Thyroid gland (tissue), 4 donors: ENCODE measurements at regions not wholly inside any gene's neighbourhood (a gene's known extent, or its start where the extent isn't known, plus 50 kb on each side); places are given as distances from the start of the nearest gene placed in this dataset.

ENCODE experiments used
- DNase-seq, 2 donors: peaks; one replicate each; pipeline ENCODE4 v3.0.0-alpha.2; 2019
- H3K27ac ChIP-seq, 3 donors: fragments of 200-600 bp; sonication (generic); 1 replicate in 2 of 3; 2 replicates in 1 of 3; pipeline ENCODE4 v1.5.1; 2016 to 2019; ENCODE audit warnings: mild to moderate bottlenecking in 1 of 3, moderate library complexity in 1 of 3
- H3K27me3 ChIP-seq: fragments of 200-600 bp; sonication (generic); one replicate; pipeline ENCODE4 v1.5.1; 2019
- H3K36me3 ChIP-seq, 2 donors: fragments of 200-600 bp; sonication (generic); one replicate each; pipeline ENCODE4 v1.5.1; 2016 to 2019
- H3K4me1 ChIP-seq, 2 donors: fragments of 200-600 bp; sonication (generic); one replicate each; pipeline ENCODE4 v1.5.1; 2017 to 2019
- H3K4me3 ChIP-seq, 3 donors: fragments of 200-600 bp; sonication (generic); replicated peaks in 1 of 3; 1 replicate in 2 of 3; 2 replicates in 1 of 3; pipeline ENCODE4 v1.5.1; 2016; ENCODE audit warnings: mild to moderate bottlenecking in 1 of 3
- H3K9me3 ChIP-seq: fragments of 200-600 bp; sonication (generic); one replicate; pipeline ENCODE4 v1.5.1; 2017
- POLR2A ChIP-seq, 2 donors: fragments of 450-650 bp; IDR thresholded peaks; one replicate each; pipeline ENCODE4 v1.6.1; 2017; ENCODE audit warnings: antibody characterized with exemption in 2 of 2, mild to moderate bottlenecking in 2 of 2, moderate library complexity in 1 of 2
- WGBS, 2 donors: methylation state at CpG; one replicate each; pipeline ENCODE4 v1.1.5; 2017; 5-methylcytosine and 5-hydroxymethylcytosine counted together
- intact Hi-C: fragments of 100-400 bp; cut with DNase I; formaldehyde crosslinking; loops from one replicate; pipeline ENCODE4 v1.15.1; 2023
- TF ChIP-seq, protein P1 (sequence below), 6 experiments: fragments of 200-600 bp in 3 of 6; fragments of 450-650 bp in 3 of 6; sonication (generic) in 3 of 6; IDR thresholded peaks; one replicate each; pipeline ENCODE4 v1.5.1; 2016 to 2019; ENCODE audit warnings: antibody characterized with exemption in 6 of 6, mild to moderate bottlenecking in 2 of 6, inconsistent platforms in 1 of 6, moderate library complexity in 1 of 6

- intact Hi-C loops: no loop called here
- H3K4me1 ChIP-seq: no peaks in the 10 kb centered on the region
- no peak overlapping the region for H3K27ac ChIP-seq
- no peaks in the 10 kb centered on the region for H3K36me3 ChIP-seq
- no peak overlapping the region for H3K4me3 ChIP-seq
- TF ChIP-seq, protein P1, sequence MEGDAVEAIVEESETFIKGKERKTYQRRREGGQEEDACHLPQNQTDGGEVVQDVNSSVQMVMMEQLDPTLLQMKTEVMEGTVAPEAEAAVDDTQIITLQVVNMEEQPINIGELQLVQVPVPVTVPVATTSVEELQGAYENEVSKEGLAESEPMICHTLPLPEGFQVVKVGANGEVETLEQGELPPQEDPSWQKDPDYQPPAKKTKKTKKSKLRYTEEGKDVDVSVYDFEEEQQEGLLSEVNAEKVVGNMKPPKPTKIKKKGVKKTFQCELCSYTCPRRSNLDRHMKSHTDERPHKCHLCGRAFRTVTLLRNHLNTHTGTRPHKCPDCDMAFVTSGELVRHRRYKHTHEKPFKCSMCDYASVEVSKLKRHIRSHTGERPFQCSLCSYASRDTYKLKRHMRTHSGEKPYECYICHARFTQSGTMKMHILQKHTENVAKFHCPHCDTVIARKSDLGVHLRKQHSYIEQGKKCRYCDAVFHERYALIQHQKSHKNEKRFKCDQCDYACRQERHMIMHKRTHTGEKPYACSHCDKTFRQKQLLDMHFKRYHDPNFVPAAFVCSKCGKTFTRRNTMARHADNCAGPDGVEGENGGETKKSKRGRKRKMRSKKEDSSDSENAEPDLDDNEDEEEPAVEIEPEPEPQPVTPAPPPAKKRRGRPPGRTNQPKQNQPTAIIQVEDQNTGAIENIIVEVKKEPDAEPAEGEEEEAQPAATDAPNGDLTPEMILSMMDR (IDR thresholded peaks at IDR 0.05): no peak
- TF ChIP-seq POLR2A (IDR thresholded peaks at IDR 0.05): no peak
- no peak for DNase-seq
- 87 to 93% methylated on average over 5 of the region's 5 CpGs for WGBS, 2 donors
- no peaks in the 10 kb centered on the region for H3K27me3 ChIP-seq
- H3K9me3 ChIP-seq: no peaks in the 10 kb centered on the region
Measured at GRCh38 chr10:128422999-128423398, 296.8 kb upstream of the MKI67 start.

DNA sequence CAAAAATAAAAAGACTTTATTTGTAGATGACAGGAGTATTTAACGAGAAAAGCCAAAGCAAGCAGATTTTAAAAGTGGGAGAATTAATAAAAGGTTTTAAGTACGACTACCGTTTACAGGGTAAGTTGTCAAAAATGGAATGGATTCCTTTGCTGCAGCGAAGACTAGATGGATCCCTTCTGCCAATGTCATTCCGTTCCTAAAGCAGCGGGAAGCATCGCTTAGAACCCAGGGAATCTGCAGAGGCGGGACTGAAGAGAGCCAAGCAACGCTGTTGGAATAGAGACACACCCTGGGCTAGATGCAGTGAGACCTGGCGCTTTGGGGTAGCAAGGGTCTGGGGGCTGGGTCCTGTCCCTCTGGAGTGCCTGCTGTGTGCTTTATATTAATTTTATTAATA, 303.1 kb upstream of the MKI67 start:
- H3K27ac ChIP-seq: no peak overlapping the region
- H3K36me3 ChIP-seq: no peaks in the 10 kb centered on the region
- H3K27me3 ChIP-seq: no peaks in the 10 kb centered on the region
- TF ChIP-seq POLR2A (IDR thresholded peaks at IDR 0.05): no peak
- TF ChIP-seq, protein P1 (IDR thresholded peaks at IDR 0.05): no peak
- intact Hi-C loops: no loop called here
- no peaks in the 10 kb centered on the region for H3K9me3 ChIP-seq
- WGBS, 2 donors: 73 to 74% methylated on average over 10 of the region's 10 CpGs
- no peak overlapping the region for H3K4me3 ChIP-seq
- no peaks in the 10 kb centered on the region for H3K4me1 ChIP-seq
- no peak for DNase-seq

- H3K9me3 ChIP-seq: no peaks in the 10 kb centered on the region
- H3K36me3 ChIP-seq: no peaks in the 10 kb centered on the region
- WGBS, 2 donors: 62 to 75% methylated on average over 25 to 26 of the region's 33 CpGs
- DNase-seq: no peak
- H3K27me3 ChIP-seq: no peaks in the 10 kb centered on the region
- H3K4me1 ChIP-seq: no peaks in the 10 kb centered on the region
- intact Hi-C loops: no loop called here
- H3K27ac ChIP-seq: no peak overlapping the region
- no peak overlapping the region for H3K4me3 ChIP-seq
- TF ChIP-seq, protein P1 (IDR thresholded peaks at IDR 0.05): no peak
- no peak for TF ChIP-seq POLR2A (IDR thresholded peaks at IDR 0.05)
Measured at GRCh38 chr10:128429835-128430513, 303.8 kb upstream of the MKI67 start.

DNA sequence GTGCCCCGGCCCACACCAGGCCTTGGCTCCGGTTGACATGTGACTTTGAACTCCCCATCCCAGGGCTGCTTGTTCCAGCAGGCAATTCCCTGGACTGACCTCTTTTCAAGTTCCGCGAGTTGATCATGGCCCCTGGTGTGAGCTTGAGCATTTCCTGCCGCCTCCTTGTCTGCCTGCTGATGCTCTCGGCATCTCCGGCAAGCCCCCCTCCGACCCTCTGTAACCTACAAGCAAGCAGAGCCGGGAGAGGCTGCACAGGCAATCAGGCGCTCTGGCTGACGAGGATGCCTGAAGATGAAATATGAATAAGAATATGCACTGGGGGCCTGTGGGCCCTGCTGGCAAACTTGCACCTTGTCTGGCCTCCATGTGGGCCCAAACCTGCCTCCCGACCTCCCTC, 304.9 kb upstream of the MKI67 start:
- Histone ChIP-seq H3K27ac (no peak overlapping the region), H3K9me3 (no peaks in the 10 kb centered on the region), H3K36me3 (no peaks in the 10 kb centered on the region), H3K4me3 (no peak overlapping the region), H3K4me1 (no peaks in the 10 kb centered on the region), H3K27me3 (no peaks in the 10 kb centered on the region)
- DNase-seq: no peak
- TF ChIP-seq POLR2A (IDR thresholded peaks at IDR 0.05): no peak
- TF ChIP-seq, protein P1 (IDR thresholded peaks at IDR 0.05): no peak
- intact Hi-C loops: no loop called here
- 57 to 78% methylated on average over 12 of the region's 12 CpGs for WGBS, 2 donors

DNA sequence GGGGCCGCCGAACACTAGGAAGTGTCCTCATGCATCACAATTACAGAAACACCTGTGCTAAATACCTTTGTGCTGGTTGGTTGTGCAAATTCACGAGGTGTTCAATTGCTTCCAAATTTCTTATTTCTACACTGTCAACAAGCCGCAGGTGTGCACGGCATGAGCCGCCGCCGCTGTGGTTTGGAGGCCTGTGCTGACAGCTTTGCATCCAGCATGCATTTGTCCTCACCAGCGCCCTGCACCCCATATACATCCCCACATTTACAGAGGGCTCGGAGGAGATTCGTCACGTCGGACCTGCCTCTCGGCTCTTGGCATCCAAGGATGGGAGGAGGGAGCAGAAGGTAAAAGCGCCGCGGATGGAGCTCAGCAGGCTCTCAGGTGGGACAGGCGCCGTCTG, 305.3 kb upstream of the MKI67 start:
- no peaks in the 10 kb centered on the region for H3K27me3 ChIP-seq
- H3K4me1 ChIP-seq: no peaks in the 10 kb centered on the region
- H3K27ac ChIP-seq: no peak overlapping the region
- H3K36me3 ChIP-seq: no peaks in the 10 kb centered on the region
- no peak overlapping the region for H3K4me3 ChIP-seq
- H3K9me3 ChIP-seq: no peaks in the 10 kb centered on the region
- DNase-seq: no peak
- 83 to 88% methylated on average over 19 of the region's 19 CpGs for WGBS, 2 donors
- intact Hi-C loops: no loop called here
- no peak for TF ChIP-seq POLR2A (IDR thresholded peaks at IDR 0.05)
- TF ChIP-seq, protein P1 (IDR thresholded peaks at IDR 0.05): no peak
